ENCODE measurements at regions not wholly inside any gene's neighbourhood (a gene's known extent, or its start where the extent isn't known, plus 50 kb on each side); places are given as distances from the start of the nearest gene placed in this dataset.

DNA sequence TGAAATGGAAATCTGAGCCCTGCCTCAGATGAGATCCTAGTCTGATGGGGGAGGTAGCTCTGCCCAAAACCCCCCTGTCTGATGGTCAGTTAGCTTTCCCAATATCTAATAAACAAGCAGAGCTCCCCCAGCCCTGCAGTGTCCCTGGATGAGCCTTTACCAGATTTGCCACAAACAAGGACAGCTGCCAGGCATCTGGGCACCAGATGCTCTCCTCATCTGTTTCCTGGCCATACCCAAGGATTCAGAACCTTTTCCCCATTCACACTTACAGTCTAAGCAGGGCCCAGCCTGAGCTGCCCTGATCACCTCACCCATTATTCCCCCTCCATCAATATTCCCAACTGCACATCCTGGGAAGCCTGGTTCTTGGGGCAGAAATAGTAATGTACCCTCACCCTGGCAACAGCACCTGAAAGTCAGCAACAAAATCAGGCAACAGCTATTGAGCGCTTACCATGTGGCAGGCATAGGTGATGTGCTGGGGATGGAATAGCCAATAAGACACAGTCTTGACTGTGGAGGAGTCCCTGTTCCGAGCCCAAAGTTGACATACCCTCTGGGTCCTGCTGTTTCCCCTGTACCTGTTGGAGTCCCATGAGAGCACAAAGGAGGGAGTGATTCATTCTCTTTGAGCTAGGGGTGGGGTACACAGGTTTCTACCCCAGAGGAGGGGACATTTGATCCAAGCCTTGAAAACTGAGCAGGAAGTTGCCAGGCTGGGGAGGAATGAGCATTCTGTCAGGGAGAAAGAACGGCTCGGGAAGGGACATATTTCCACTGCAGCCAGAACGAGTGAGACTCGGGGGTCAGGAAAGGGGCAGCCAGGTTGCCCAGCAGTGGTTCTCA, 147.4 kb downstream of the TMEM132E start:
- no peak for DNase-seq (ENCODE audit: low spot score)
- Mint-ChIP-seq H3K36me3 (ENCODE audit: low read depth, unreplicated experiment) (no peaks in the 10 kb centered on the region), H3K9me3 (ENCODE audit: unreplicated experiment) (no peaks in the 10 kb centered on the region), H3K27me3 (ENCODE audit: unreplicated experiment) (no peaks in the 10 kb centered on the region), H3K4me1 (ENCODE audit: unreplicated experiment) (no peaks in the 10 kb centered on the region), H3K27ac (ENCODE audit: unreplicated experiment) (no peak overlapping the region), H3K4me3 (ENCODE audit: unreplicated experiment) (no peak overlapping the region)
- TF ChIP-seq, protein P1, sequence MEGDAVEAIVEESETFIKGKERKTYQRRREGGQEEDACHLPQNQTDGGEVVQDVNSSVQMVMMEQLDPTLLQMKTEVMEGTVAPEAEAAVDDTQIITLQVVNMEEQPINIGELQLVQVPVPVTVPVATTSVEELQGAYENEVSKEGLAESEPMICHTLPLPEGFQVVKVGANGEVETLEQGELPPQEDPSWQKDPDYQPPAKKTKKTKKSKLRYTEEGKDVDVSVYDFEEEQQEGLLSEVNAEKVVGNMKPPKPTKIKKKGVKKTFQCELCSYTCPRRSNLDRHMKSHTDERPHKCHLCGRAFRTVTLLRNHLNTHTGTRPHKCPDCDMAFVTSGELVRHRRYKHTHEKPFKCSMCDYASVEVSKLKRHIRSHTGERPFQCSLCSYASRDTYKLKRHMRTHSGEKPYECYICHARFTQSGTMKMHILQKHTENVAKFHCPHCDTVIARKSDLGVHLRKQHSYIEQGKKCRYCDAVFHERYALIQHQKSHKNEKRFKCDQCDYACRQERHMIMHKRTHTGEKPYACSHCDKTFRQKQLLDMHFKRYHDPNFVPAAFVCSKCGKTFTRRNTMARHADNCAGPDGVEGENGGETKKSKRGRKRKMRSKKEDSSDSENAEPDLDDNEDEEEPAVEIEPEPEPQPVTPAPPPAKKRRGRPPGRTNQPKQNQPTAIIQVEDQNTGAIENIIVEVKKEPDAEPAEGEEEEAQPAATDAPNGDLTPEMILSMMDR (IDR thresholded peaks at IDR 0.05; ENCODE audit: unreplicated experiment) = no peak

- Mint-ChIP-seq H3K27me3 (ENCODE audit: unreplicated experiment) (no peaks in the 10 kb centered on the region), H3K4me3 (ENCODE audit: unreplicated experiment) (no peak overlapping the region), H3K4me1 (ENCODE audit: unreplicated experiment) (no peaks in the 10 kb centered on the region), H3K36me3 (ENCODE audit: low read depth, unreplicated experiment) (no peaks in the 10 kb centered on the region), H3K27ac (ENCODE audit: unreplicated experiment) (no peak overlapping the region), H3K9me3 (ENCODE audit: unreplicated experiment) (no peaks in the 10 kb centered on the region)
- TF ChIP-seq, protein P1 (IDR thresholded peaks at IDR 0.05; ENCODE audit: unreplicated experiment) = no peak
- DNase-seq (ENCODE audit: low spot score) = no peak
Measured at GRCh38 chr17:34725725-34726124, 146.3 kb downstream of the TMEM132E start.

GRCh38 chr17:34725008-34725407, 145.6 kb downstream of the TMEM132E start:
- DNase-seq (ENCODE audit: low spot score) = no peak
- Mint-ChIP-seq H3K4me3 (ENCODE audit: unreplicated experiment) (no peak overlapping the region), H3K27me3 (ENCODE audit: unreplicated experiment) (no peaks in the 10 kb centered on the region), H3K4me1 (ENCODE audit: unreplicated experiment) (no peaks in the 10 kb centered on the region), H3K36me3 (ENCODE audit: low read depth, unreplicated experiment) (no peaks in the 10 kb centered on the region), H3K9me3 (ENCODE audit: unreplicated experiment) (no peaks in the 10 kb centered on the region), H3K27ac (ENCODE audit: unreplicated experiment) (no peak overlapping the region)
- TF ChIP-seq, protein P1 (IDR thresholded peaks at IDR 0.05; ENCODE audit: unreplicated experiment) = no peak

DNA sequence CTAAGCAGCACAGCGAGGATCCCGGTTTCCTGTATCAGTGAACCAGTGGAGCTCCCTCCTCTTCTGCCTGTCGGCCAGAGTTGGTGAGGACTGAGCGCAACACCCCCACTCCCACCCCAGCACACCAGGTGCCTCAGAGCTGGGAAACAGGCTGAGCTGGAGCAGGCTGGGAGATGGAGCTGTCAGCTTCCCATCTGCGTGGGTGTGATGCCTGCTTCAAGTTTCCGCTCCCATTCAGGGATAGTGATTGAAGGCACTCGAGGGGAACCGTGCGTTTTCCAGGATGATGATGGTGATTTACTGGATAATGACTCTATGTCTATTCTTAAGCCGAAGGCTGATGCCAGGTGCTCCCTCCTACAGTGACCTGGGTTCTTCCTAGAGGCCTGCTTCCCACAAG, 144.5 kb downstream of the TMEM132E start:
- H3K27me3 Mint-ChIP-seq (ENCODE audit: unreplicated experiment) = no peaks in the 10 kb centered on the region
- no peaks in the 10 kb centered on the region for H3K9me3 Mint-ChIP-seq (ENCODE audit: unreplicated experiment)
- no peak for DNase-seq (ENCODE audit: low spot score)
- H3K36me3 Mint-ChIP-seq (ENCODE audit: low read depth, unreplicated experiment) = no peaks in the 10 kb centered on the region
- H3K4me1 Mint-ChIP-seq (ENCODE audit: unreplicated experiment) = no peaks in the 10 kb centered on the region
- H3K4me3 Mint-ChIP-seq (ENCODE audit: unreplicated experiment) = no peak overlapping the region
- TF ChIP-seq, protein P1 (IDR thresholded peaks at IDR 0.05; ENCODE audit: unreplicated experiment) = no peak
- H3K27ac Mint-ChIP-seq (ENCODE audit: unreplicated experiment) = no peak overlapping the region

DNA sequence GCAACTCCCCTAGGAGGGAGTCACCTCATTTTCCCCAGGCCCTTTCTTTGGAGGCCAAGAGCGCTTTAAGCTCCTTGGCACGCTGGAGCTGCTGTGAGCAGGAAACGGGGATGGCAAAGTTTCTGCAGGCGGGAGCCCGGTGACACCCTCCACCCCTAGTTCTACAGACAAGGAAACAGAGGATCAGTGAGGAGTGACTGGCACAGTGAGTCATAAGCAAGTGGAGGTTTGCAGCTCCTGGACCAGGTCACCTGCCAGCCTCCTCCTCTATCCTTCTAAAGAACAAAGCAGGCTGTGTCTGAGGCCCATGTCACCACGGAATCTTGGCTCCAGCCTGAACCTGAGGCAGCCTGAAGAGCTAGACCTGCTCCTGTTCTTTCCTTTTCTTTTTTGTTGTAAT, 141.9 kb downstream of the TMEM132E start:
- H3K36me3 Mint-ChIP-seq (ENCODE audit: low read depth, unreplicated experiment) = no peaks in the 10 kb centered on the region
- no peaks in the 10 kb centered on the region for H3K4me1 Mint-ChIP-seq (ENCODE audit: unreplicated experiment)
- no peak for DNase-seq (ENCODE audit: low spot score)
- no peaks in the 10 kb centered on the region for H3K27me3 Mint-ChIP-seq (ENCODE audit: unreplicated experiment)
- H3K4me3 Mint-ChIP-seq (ENCODE audit: unreplicated experiment) = no peak overlapping the region
- H3K9me3 Mint-ChIP-seq (ENCODE audit: unreplicated experiment) = no peaks in the 10 kb centered on the region
- H3K27ac Mint-ChIP-seq (ENCODE audit: unreplicated experiment) = no peak overlapping the region
- TF ChIP-seq, protein P1 (IDR thresholded peaks at IDR 0.05; ENCODE audit: unreplicated experiment) = no peak

Data from endothelial cell (in vitro differentiated cells).